BLaER1 (cell line): ENCODE measurements at regions not wholly inside any gene's neighbourhood (a gene's known extent, or its start where the extent isn't known, plus 50 kb on each side); places are given as distances from the start of the nearest gene placed in this dataset.

ENCODE experiments used
- H3K27ac ChIP-seq: shearing (Covaris generic); formaldehyde crosslinking; 2 replicates; pipeline ENCODE4 v1.8.1; 2022
- H3K27me3 ChIP-seq: shearing (Covaris generic); formaldehyde crosslinking; 2 replicates; pipeline ENCODE4 v1.8.1; 2022
- H3K36me3 ChIP-seq: shearing (Covaris generic); formaldehyde crosslinking; 2 replicates; pipeline ENCODE4 v1.8.1; 2022
- H3K4me1 ChIP-seq: shearing (Covaris generic); formaldehyde crosslinking; 2 replicates; pipeline ENCODE4 v1.8.1; 2022
- H3K4me2 ChIP-seq: shearing (Covaris generic); formaldehyde crosslinking; 2 replicates; pipeline ENCODE4 v1.8.1; 2022
- H3K4me3 ChIP-seq: shearing (Covaris generic); formaldehyde crosslinking; 2 replicates; pipeline ENCODE4 v1.8.1; 2022
- H3K9ac ChIP-seq: shearing (Covaris generic); formaldehyde crosslinking; 2 replicates; pipeline ENCODE4 v1.8.1; 2022
- H3K9me3 ChIP-seq: shearing (Covaris generic); formaldehyde crosslinking; 2 replicates; pipeline ENCODE4 v1.8.1; 2022
- H4K20me1 ChIP-seq: shearing (Covaris generic); formaldehyde crosslinking; 2 replicates; pipeline ENCODE4 v1.8.1; 2022
- Cebpa-rat ChIP-seq: shearing (Covaris generic); IDR thresholded peaks from 2 replicates; pipeline ENCODE4 v1.8.1; 2022

DNA sequence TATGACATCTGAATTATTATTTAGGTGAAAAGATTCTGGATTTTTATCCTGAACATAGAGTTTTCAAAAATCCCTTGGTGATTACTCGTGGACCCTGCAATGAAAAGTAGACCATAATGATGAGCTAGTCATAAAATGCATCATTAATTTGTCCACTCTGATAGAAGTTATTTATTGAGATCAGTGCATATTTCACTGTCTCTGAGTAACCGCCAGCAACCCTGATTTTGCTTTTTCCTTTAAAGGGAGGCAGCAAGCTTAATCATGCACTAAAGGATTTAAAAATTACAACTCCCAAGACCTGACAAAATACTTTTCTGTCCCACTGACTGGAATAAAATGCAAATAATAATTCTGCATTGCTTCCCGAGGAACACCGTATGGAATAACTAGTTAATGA, 259.6 kb upstream of the DPPA4 start:
- H3K36me3 ChIP-seq, result no peaks in the 10 kb centered on the region
- no peaks in the 10 kb centered on the region for H3K9me3 ChIP-seq
- no peaks in the 10 kb centered on the region for H3K27me3 ChIP-seq
- H3K9ac ChIP-seq, result no peak overlapping the region
- TF ChIP-seq Cebpa-rat, result no peak
- no peak overlapping the region for H3K4me2 ChIP-seq
- H3K4me1 ChIP-seq, result no peaks in the 10 kb centered on the region
- H3K27ac ChIP-seq, result no peak overlapping the region
- H3K4me3 ChIP-seq, result no peak overlapping the region
- H4K20me1 ChIP-seq, result no peaks in the 10 kb centered on the region

DNA sequence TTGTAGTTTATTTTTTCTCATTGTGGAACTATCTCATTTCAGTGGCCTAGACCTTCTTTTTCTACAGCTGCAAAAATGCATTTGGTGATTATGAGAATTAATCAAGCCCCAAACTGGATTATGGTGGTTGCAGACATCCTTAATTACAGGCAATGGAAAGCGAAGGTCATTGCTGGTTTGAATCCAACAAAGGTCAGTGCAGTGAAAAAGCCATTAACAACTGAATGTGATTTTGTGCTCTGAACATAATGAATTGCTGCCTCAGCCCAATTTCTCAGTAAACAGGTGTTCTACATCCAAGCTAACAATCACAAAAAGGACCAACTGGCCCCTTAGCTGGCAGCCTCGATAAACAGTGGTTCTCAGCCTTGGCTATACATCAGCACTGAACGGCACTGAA, 260.1 kb upstream of the DPPA4 start:
- no peak overlapping the region for H3K9ac ChIP-seq
- no peaks in the 10 kb centered on the region for H4K20me1 ChIP-seq
- no peaks in the 10 kb centered on the region for H3K9me3 ChIP-seq
- H3K4me2 ChIP-seq, result no peak overlapping the region
- no peaks in the 10 kb centered on the region for H3K4me1 ChIP-seq
- no peak overlapping the region for H3K4me3 ChIP-seq
- no peaks in the 10 kb centered on the region for H3K36me3 ChIP-seq
- H3K27me3 ChIP-seq, result no peaks in the 10 kb centered on the region
- no peak for TF ChIP-seq Cebpa-rat
- H3K27ac ChIP-seq, result no peak overlapping the region

DNA sequence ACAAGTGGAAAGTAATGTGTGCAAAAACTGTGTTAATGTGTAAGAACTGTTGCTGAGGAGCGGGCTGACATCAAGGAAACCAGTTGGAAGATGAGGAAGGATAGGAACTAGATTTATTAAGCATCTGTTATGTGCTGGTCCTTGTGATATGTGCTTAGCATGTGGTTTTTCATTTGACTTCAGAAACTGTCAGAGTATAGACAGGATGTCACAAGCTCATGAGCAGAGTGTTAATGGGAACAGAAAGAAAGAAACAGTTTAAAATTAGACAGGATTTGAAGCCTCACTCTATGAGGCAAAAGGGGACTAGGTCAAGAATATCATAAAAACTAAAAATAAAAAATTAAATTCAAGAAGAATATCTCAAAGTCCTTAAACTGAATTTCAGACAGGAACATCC, 270.6 kb upstream of the DPPA4 start:
- Histone ChIP-seq H4K20me1 (no peaks in the 10 kb centered on the region), H3K4me1 (no peaks in the 10 kb centered on the region), H3K36me3 (no peaks in the 10 kb centered on the region), H3K9me3 (no peaks in the 10 kb centered on the region), H3K27ac (no peak overlapping the region), H3K27me3 (no peaks in the 10 kb centered on the region), H3K4me3 (no peak overlapping the region), H3K9ac (no peak overlapping the region), H3K4me2 (no peak overlapping the region)
- TF ChIP-seq Cebpa-rat, result no peak

DNA sequence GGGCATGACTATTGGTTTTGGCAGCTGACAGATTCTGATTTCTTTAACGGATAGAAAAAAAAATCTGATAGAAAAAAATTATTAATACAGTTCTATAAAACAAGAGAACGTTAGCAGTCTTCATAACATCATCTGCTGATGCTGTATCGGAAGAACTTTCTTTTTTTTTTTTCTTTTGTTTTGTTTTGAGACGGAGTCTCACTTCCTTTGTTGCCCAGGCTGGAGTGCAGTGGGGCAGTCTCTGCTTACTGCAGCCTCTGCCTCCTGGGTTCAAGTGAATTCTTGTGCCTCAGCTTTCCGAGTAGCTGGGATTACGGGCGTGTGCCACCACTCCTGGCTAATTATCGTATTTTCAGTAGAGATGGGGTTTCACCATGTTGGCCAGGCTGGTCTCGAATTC, 271.2 kb upstream of the DPPA4 start:
- H3K27ac ChIP-seq, result no peak overlapping the region
- H3K9me3 ChIP-seq, result no peaks in the 10 kb centered on the region
- no peak for TF ChIP-seq Cebpa-rat
- no peaks in the 10 kb centered on the region for H3K4me1 ChIP-seq
- no peaks in the 10 kb centered on the region for H4K20me1 ChIP-seq
- H3K4me3 ChIP-seq, result no peak overlapping the region
- no peak overlapping the region for H3K9ac ChIP-seq
- H3K36me3 ChIP-seq, result no peaks in the 10 kb centered on the region
- no peak overlapping the region for H3K4me2 ChIP-seq
- no peaks in the 10 kb centered on the region for H3K27me3 ChIP-seq

DNA sequence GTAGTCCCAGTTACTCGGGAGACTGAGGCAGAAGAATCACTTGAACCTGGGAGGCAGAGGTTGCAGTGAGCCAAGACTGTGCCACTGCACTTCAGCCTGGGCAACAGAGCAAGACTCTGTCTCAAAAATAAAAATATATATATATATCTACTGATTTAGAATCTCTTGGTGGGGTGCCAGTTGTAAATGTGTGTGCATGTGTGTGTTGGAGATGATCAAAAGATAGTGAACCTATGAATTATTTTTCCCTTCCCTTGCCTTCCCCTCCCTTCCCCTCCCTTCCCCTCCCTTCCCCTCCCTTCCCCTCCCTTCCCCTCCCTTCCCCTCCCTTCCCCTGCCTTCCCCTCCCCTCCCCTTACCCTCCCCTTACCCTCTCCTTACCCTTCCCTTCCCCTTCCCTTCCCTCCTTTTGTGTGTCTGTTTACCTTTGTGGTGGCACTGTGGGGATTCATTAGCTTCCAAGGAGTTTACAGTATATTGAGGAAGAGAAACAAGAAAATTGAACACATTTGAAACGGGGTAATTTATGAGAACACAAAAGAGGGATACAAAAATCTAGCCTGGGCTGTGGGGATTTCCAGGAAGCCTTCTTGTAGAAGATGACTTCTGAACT, 281.5 kb upstream of the DPPA4 start:
- H3K36me3 ChIP-seq, result no peaks in the 10 kb centered on the region
- no peaks in the 10 kb centered on the region for H3K27me3 ChIP-seq
- no peaks in the 10 kb centered on the region for H3K9me3 ChIP-seq
- H3K4me3 ChIP-seq, result no peak overlapping the region
- H3K27ac ChIP-seq, result no peak overlapping the region
- H3K4me1 ChIP-seq, result no peaks in the 10 kb centered on the region
- H3K4me2 ChIP-seq, result no peak overlapping the region
- no peak overlapping the region for H3K9ac ChIP-seq
- no peak for TF ChIP-seq Cebpa-rat
- no peaks in the 10 kb centered on the region for H4K20me1 ChIP-seq

DNA sequence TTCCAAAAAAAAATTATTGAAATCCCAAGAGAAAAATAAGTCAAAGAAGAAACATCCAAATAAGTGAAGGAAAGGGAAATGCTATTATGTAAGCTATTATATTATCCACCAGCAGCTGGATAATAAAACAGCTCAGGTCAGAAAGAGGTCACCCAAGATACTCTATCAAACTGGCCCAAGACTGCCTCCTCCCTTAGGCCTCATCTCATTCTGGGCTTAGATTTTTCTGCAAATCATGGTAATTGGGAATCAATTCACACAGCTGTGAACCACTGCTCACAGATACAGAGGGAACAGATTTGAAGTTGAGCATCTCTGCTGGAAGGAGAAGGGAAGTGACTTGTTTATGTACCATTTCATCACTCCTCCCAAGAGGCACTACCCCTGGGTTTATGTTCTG, 294.6 kb upstream of the DPPA4 start:
- H3K36me3 ChIP-seq, result no peaks in the 10 kb centered on the region
- H3K27ac ChIP-seq, result no peak overlapping the region
- no peaks in the 10 kb centered on the region for H3K27me3 ChIP-seq
- no peaks in the 10 kb centered on the region for H3K9me3 ChIP-seq
- H3K4me1 ChIP-seq, result no peaks in the 10 kb centered on the region
- no peak overlapping the region for H3K9ac ChIP-seq
- H3K4me2 ChIP-seq, result no peak overlapping the region
- H3K4me3 ChIP-seq, result no peak overlapping the region
- no peak for TF ChIP-seq Cebpa-rat
- no peaks in the 10 kb centered on the region for H4K20me1 ChIP-seq

DNA sequence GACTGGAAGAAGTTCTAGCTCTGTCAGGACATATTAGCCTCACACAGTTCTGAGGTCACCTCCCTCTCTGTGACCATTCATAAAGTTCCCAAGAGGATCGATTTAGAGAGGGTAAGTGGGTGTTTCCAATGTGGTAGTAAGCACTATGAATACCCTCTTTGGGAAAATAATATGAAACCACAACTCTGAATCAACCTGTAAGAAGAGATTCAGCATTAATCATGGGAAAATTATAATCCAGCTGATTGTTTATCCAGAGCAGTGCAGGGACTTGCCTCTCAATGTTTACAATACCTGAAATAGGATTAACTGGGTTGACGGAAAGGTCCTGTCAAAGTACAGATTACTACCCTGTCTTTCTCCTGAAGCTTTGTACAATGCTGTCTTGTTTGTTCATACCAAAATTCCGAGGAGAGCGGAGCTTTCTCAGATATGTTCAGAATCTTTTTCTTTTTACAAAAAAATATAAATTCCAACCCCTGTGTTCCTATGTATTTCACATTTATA, 302.9 kb upstream of the DPPA4 start:
- no peak for TF ChIP-seq Cebpa-rat
- Histone ChIP-seq H4K20me1 (no peaks in the 10 kb centered on the region), H3K9ac (no peak overlapping the region), H3K9me3 (no peaks in the 10 kb centered on the region), H3K4me3 (no peak overlapping the region), H3K36me3 (no peaks in the 10 kb centered on the region), H3K4me1 (no peaks in the 10 kb centered on the region), H3K4me2 (no peak overlapping the region), H3K27me3 (no peaks in the 10 kb centered on the region), H3K27ac (no peak overlapping the region)

DNA sequence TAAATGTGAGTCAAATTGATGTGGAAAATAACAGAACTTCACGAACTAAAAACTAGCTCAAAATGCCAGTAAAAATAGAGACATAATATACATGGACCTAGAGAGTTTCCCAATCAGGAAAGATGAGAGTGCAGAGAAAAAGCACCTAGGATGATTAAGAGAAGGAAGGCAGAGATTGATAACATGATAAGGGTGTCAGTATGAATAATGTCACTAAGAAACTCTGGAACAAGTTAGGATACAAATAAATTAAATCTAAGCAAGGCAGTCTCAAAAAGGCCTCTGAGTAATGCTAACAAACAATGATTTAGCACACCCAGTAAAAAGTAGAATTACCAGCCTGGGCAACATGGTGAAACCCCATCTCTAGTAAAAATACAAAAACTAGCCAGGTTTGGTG, 304.7 kb upstream of the DPPA4 start:
- Histone ChIP-seq H3K36me3 (no peaks in the 10 kb centered on the region), H3K27ac (no peak overlapping the region), H3K4me1 (no peaks in the 10 kb centered on the region), H3K9me3 (no peaks in the 10 kb centered on the region), H3K4me3 (no peak overlapping the region), H3K9ac (no peak overlapping the region), H3K4me2 (no peak overlapping the region), H3K27me3 (no peaks in the 10 kb centered on the region), H4K20me1 (no peaks in the 10 kb centered on the region)
- no peak for TF ChIP-seq Cebpa-rat

DNA sequence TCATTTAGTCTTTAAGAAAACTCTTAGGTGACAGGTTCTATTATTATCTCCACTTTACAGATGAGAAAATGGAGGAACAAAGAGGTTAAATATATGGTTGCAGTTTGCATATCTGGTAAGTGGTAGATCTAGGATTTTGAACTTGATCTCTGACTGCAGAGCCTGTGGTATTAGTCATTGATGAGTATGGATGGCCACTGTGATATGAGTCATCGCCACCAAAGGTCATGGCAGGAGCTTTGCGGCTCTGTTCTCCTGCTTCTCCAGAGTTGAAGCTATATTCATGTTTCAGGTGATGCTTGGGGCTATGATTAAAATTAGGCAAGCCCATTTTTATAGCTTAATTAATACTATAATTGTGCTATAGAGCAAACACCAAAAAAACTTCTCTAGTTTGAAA, 306.2 kb upstream of the DPPA4 start:
- Histone ChIP-seq H3K4me1 (no peaks in the 10 kb centered on the region), H3K27me3 (no peaks in the 10 kb centered on the region), H3K36me3 (no peaks in the 10 kb centered on the region), H3K4me3 (no peak overlapping the region), H4K20me1 (no peaks in the 10 kb centered on the region), H3K9me3 (no peaks in the 10 kb centered on the region), H3K4me2 (no peak overlapping the region), H3K27ac (no peak overlapping the region), H3K9ac (no peak overlapping the region)
- no peak for TF ChIP-seq Cebpa-rat

DNA sequence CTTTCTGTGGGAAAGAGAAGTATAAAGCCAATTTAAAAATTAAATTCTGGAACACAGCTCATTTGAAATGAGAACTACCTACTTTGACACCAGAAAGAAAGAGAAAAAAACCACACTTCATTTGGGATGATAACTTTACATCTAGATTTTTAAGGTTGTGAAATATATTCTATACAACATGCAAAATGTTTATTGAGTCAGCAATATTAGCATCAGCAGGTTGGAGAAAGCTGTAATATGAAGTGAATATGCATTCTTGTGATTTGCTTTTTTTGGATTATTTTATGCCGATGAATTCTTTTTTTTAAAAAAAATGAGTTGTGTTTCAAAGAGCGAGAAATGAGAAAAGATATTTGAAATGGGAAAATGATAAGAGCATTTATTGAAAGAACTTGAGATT, 307.0 kb upstream of the DPPA4 start:
- no peaks in the 10 kb centered on the region for H3K4me1 ChIP-seq
- H3K36me3 ChIP-seq, result no peaks in the 10 kb centered on the region
- H3K4me2 ChIP-seq, result no peak overlapping the region
- H3K27me3 ChIP-seq, result no peaks in the 10 kb centered on the region
- TF ChIP-seq Cebpa-rat, result no peak
- no peak overlapping the region for H3K27ac ChIP-seq
- no peak overlapping the region for H3K9ac ChIP-seq
- H3K4me3 ChIP-seq, result no peak overlapping the region
- no peaks in the 10 kb centered on the region for H3K9me3 ChIP-seq
- H4K20me1 ChIP-seq, result no peaks in the 10 kb centered on the region

DNA sequence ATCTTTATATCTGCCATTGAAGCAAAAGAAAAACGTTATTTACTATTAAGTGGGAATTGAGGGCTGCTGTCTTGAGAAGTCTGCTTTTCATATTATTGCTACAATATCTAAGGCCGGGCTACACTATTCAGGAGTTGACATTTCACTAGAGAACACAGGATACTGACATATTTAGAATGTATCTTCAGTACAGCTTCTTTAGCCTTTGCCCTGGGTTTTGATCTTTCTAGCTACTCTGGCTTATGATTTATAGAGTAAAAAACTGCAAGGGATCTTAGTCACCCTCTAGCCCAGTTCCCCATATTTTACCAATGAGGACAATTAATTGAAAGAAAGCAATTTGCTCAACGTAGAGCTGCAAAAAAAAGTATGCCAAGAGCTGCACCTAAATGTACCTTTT, 307.4 kb upstream of the DPPA4 start:
- Histone ChIP-seq H3K27ac (no peak overlapping the region), H3K27me3 (no peaks in the 10 kb centered on the region), H3K36me3 (no peaks in the 10 kb centered on the region), H3K4me3 (no peak overlapping the region), H3K4me1 (no peaks in the 10 kb centered on the region), H3K9ac (no peak overlapping the region), H4K20me1 (no peaks in the 10 kb centered on the region), H3K4me2 (no peak overlapping the region), H3K9me3 (no peaks in the 10 kb centered on the region)
- no peak for TF ChIP-seq Cebpa-rat
